Suprapubic skin (tissue), 4 donors: ENCODE measurements at regions not wholly inside any gene's neighbourhood (a gene's known extent, or its start where the extent isn't known, plus 50 kb on each side); places are given as distances from the start of the nearest gene placed in this dataset.

Experiments used
- CTCF ChIP-seq, 2 donors: fragments of 200-600 bp in 1 of 2; fragments of 450-650 bp in 1 of 2; sonication (generic) in 1 of 2; IDR thresholded peaks; one replicate each; pipeline ENCODE4 v1.5.1; 2016 to 2019; ENCODE audit warnings: antibody characterized with exemption in 2 of 2, mild to moderate bottlenecking in 1 of 2, moderate library complexity in 1 of 2
- EP300 ChIP-seq: sonication (generic); formaldehyde crosslinking; IDR thresholded peaks from one replicate; pipeline ENCODE4 v1.6.1; 2017; ENCODE audit warnings: antibody characterized with exemption
- POLR2A ChIP-seq, 2 donors: fragments of 450-650 bp; IDR thresholded peaks; one replicate each; pipeline ENCODE4 v1.6.1; 2017; ENCODE audit warnings: antibody characterized with exemption in 2 of 2, mild to moderate bottlenecking in 2 of 2, moderate library complexity in 2 of 2
- POLR2AphosphoS5 ChIP-seq, 3 donors: sonication (generic); formaldehyde crosslinking; IDR thresholded peaks; one replicate each; pipeline ENCODE4 v1.6.1; 2017; ENCODE audit warnings: antibody characterized with exemption in 3 of 3

GRCh38 chr9:89234205-89235067 lies 55.8 kb upstream of the SHC3 start:
- no peak for TF ChIP-seq CTCF (IDR thresholded peaks at IDR 0.05)
- no peak for TF ChIP-seq POLR2AphosphoS5 (IDR thresholded peaks at IDR 0.05)
- no peak for TF ChIP-seq EP300
- no peak for TF ChIP-seq POLR2A (IDR thresholded peaks at IDR 0.05)
